Fibroblast of lung (primary cell): ENCODE measurements at regions not wholly inside any gene's neighbourhood (a gene's known extent, or its start where the extent isn't known, plus 50 kb on each side); places are given as distances from the start of the nearest gene placed in this dataset.

Experiments
- DNase-seq, 2 donors: peaks; one replicate each; pipeline versions ENCODE4 v3.0.0 to v3.0.0-alpha.2; 2010; ENCODE audit warnings: low read depth in 2 of 2
- H2AFZ ChIP-seq: 2 replicates; pipeline ENCODE4 v1.5.1; 2012; ENCODE audit warnings: low read length, control low read depth, inconsistent platforms
- H3K27ac ChIP-seq: 2 replicates; pipeline ENCODE4 v1.5.1; 2011; ENCODE audit warnings: low read length, control low read depth; ENCODE audit not compliant: insufficient read depth
- H3K27me3 ChIP-seq: 2 replicates; pipeline ENCODE4 v1.5.1; 2011; ENCODE audit warnings: mild to moderate bottlenecking, low read length; ENCODE audit not compliant: control insufficient read depth, insufficient read depth
- H3K36me3 ChIP-seq: 2 replicates; pipeline ENCODE4 v1.5.1; 2011; ENCODE audit warnings: low read length; ENCODE audit not compliant: control insufficient read depth, insufficient read depth
- H3K4me1 ChIP-seq: 2 replicates; pipeline ENCODE4 v1.5.1; 2011; ENCODE audit warnings: low read length; ENCODE audit not compliant: control insufficient read depth, insufficient read depth; ENCODE audit errors: extremely low read depth
- H3K4me2 ChIP-seq: 2 replicates; pipeline ENCODE4 v1.5.1; 2011; ENCODE audit warnings: low read length, control low read depth; ENCODE audit not compliant: insufficient read depth; ENCODE audit errors: extremely low read depth
- H3K4me3 ChIP-seq, 4 experiments: fragments of 200-600 bp in 1 of 4; sonication (generic) in 1 of 4; replicated peaks in 1 of 4; 2 replicates each; pipeline ENCODE4 v1.5.1; 2011 to 2016; ENCODE audit warnings: low read length in 4 of 4, low read depth in 3 of 4, mild to moderate bottlenecking in 3 of 4, control low read depth in 2 of 4, inconsistent platforms in 1 of 4, mixed read lengths in 1 of 4; ENCODE audit not compliant: insufficient read depth in 1 of 4; ENCODE audit errors: control extremely low read depth in 1 of 4
- H3K79me2 ChIP-seq: 2 replicates; pipeline ENCODE4 v1.5.1; 2012; ENCODE audit warnings: mild to moderate bottlenecking, low read length, inconsistent platforms; ENCODE audit not compliant: control insufficient read depth, insufficient read depth
- H3K9ac ChIP-seq: 2 replicates; pipeline ENCODE4 v1.5.1; 2011; ENCODE audit warnings: mild to moderate bottlenecking, low read length, control low read depth; ENCODE audit not compliant: insufficient read depth
- H3K9me3 ChIP-seq: 2 replicates; pipeline ENCODE4 v1.5.1; 2012; ENCODE audit warnings: low read depth, low read length; ENCODE audit not compliant: control insufficient read depth, insufficient read depth
- H4K20me1 ChIP-seq: 2 replicates; pipeline ENCODE4 v1.5.1; 2011; ENCODE audit warnings: low read length; ENCODE audit not compliant: control insufficient read depth, insufficient read depth; ENCODE audit errors: extremely low read depth
- CTCF ChIP-seq, 2 donors: IDR thresholded peaks in 1 of 2; conservative IDR thresholded peaks in 1 of 2; 1 replicate in 1 of 2; 2 replicates in 1 of 2; pipeline ENCODE4 v1.5.1; 2011 to 2012; ENCODE audit warnings: low read length in 2 of 2, control low read depth in 1 of 2, inconsistent platforms in 1 of 2, low read depth in 1 of 2, mild to moderate bottlenecking in 1 of 2
- EZH2 ChIP-seq: IDR thresholded peaks from 2 replicates; pipeline ENCODE4 v1.5.1; 2012; ENCODE audit warnings: low read length, control low read depth, mild to moderate bottlenecking; ENCODE audit errors: missing control alignments

- Histone ChIP-seq H4K20me1 (no peaks in the 10 kb centered on the region), H3K36me3 (no peaks in the 10 kb centered on the region), H3K9me3 (no peaks in the 10 kb centered on the region), H3K4me2 (no peak overlapping the region), H3K9ac (no peak overlapping the region), H3K27me3 (no peaks in the 10 kb centered on the region), H3K27ac (no peak overlapping the region), H3K4me3 (no peak overlapping the region), H3K79me2 (no peaks in the 10 kb centered on the region), H3K4me1 (no peaks in the 10 kb centered on the region), H2AFZ (no peak overlapping the region)
- DNase-seq: no peak
- no peak for TF ChIP-seq CTCF (conservative IDR thresholded peaks at IDR 0.05 in 1 of 2, IDR thresholded peaks at IDR 0.05 in 1 of 2; ENCODE audit: low read depth in 1 of 2, low read length in 2 of 2)
- no peak for TF ChIP-seq EZH2
These were observed 209.3 kb downstream of the RNF144B start for GRCh38 chr6:18596531-18596835.

DNA sequence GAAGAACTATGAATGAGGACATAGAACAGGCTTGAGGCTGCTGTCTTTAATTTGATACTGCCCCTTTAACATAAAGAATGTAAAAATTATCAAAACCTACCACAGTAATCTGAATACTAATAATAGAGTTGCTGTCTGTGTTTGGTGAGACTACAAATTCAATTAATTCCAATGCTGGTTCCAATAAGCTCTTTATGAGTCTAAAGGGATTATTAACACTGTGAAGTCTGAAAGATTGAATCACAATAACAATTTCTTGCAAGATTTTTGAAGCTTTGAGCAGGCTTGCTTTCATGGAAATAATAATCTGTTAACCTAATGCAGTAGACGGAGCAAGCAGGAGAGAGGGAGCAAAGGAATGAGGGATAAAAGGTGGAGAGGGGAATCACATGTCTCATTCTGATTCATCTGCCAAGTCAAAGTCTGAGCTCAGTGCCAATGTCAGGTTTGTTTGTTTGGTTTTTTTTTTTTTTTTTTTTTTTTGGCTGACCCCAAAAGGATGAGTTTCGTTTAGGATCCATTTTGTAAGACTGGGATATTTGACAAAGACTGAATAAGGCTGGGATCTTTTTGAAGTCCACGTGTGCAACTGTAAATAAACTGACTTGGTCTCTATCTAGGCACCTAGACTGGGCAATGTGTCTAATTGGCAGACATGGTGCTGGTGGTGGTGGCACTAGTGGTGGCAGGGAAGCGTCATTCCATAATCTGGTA is 211.6 kb downstream of the RNF144B start:
- TF ChIP-seq CTCF (conservative IDR thresholded peaks at IDR 0.05 in 1 of 2, IDR thresholded peaks at IDR 0.05 in 1 of 2; ENCODE audit: low read depth in 1 of 2, low read length in 2 of 2) (no peak), EZH2 (no peak)
- Histone ChIP-seq H3K27me3 (no peaks in the 10 kb centered on the region), H3K9me3 (no peaks in the 10 kb centered on the region), H3K27ac (no peak overlapping the region), H4K20me1 (no peaks in the 10 kb centered on the region), H3K4me2 (no peak overlapping the region), H3K79me2 (no peaks in the 10 kb centered on the region), H3K9ac (no peak overlapping the region), H3K36me3 (no peaks in the 10 kb centered on the region), H3K4me3 (no peak overlapping the region), H3K4me1 (no peaks in the 10 kb centered on the region), H2AFZ (no peak overlapping the region)
- DNase-seq: no peak

- H3K4me3 ChIP-seq: no peak overlapping the region
- TF ChIP-seq CTCF (conservative IDR thresholded peaks at IDR 0.05 in 1 of 2, IDR thresholded peaks at IDR 0.05 in 1 of 2; ENCODE audit: low read depth in 1 of 2, low read length in 2 of 2): no peak
- no peak for TF ChIP-seq EZH2
- DNase-seq: no peak
These were observed 213.1 kb downstream of the RNF144B start for GRCh38 chr6:18600255-18600654.

More at GRCh38 chr6:18600255-18600654, 213.1 kb downstream of the RNF144B start:
- Histone ChIP-seq H4K20me1 (no peaks in the 10 kb centered on the region), H3K9me3 (no peaks in the 10 kb centered on the region), H3K4me2 (no peak overlapping the region), H3K36me3 (no peaks in the 10 kb centered on the region), H2AFZ (no peak overlapping the region), H3K27me3 (no peaks in the 10 kb centered on the region), H3K27ac (no peak overlapping the region), H3K79me2 (no peaks in the 10 kb centered on the region), H3K9ac (no peak overlapping the region), H3K4me1 (no peaks in the 10 kb centered on the region)
